COLO668 (cell line): ENCODE measurements at regions not wholly inside any gene's neighbourhood (a gene's known extent, or its start where the extent isn't known, plus 50 kb on each side); places are given as distances from the start of the nearest gene placed in this dataset.

Source experiments
- DNase-seq: peaks from one replicate; lab custom pipeline; 2025; ENCODE audit not compliant: unreplicated experiment; lab: John Stamatoyannopoulos, UW

DNA sequence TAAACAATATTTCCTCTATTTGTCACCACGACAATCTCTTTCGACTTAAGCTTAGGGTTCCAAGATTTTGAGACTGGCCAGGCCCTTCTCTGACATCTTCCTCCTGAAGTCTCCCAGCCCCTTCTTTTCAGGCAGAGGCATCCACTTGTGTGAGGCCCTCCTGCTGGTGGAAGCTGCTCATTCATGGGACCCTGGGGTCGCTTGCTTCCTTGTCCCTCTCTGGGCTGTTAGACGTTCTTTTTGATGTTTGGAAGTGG, 188.2 kb upstream of the APCDD1 start:
- no peak for DNase-seq

DNA sequence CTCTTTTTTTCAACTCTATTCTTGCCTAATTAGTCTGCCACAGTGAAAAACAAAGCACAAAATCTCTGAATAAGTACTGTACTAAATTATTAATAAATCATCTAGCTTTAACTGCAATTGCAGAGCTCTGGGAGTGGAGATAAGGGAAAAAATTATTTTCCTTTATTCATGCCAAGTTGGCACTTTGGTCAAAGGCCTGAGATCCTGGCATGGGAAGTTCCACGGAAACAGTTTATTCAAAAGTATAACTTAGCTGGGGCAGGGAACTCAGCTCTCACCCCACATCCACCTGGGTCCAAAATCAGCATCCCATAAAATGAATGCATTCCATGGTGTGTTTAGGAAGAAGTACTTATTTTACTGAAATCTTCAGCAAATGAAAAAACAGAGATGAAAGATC, 185.2 kb upstream of the APCDD1 start:
- no peak for DNase-seq

DNA sequence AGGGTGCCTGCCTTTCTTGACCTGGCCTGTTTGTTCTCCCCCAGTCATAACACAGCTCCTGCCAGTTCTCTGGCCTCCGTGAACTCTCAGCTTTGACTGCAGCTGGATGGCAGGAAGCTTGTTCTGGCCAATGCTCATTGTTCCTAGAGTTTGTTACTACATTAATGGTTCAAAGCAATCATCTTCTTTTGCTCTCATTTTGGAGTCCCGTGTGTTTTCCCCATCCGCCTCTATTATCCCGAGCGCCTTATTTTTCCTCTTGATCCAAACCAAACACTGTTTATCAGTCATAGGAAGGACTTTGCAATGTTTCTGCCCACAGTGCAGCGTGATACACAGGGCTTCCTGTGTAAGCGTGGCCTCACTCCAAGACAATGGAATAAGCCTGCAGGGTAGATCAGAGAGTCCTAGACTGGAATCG, 184.3 kb upstream of the APCDD1 start:
- no peak for DNase-seq

DNA sequence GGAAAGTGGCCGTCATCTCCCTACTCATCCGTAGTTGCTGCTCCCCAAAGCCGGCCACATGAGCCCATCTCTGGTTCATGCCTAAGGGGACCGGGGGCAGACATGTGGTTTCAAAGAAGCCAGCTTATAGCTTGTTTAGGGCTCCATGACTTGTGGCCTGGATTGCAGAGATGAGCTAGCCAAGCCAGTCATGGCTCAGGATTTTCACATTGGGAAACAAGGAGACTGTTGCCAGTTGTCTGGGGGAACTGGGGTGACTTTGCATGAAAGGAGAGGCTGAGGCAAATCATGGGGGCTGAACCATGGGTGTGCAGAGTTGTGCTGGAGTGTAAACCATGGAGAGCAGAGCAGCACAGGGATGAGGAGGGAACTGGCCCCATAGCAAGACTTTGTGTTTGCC, 183.0 kb upstream of the APCDD1 start:
- DNase-seq = no peak

DNA sequence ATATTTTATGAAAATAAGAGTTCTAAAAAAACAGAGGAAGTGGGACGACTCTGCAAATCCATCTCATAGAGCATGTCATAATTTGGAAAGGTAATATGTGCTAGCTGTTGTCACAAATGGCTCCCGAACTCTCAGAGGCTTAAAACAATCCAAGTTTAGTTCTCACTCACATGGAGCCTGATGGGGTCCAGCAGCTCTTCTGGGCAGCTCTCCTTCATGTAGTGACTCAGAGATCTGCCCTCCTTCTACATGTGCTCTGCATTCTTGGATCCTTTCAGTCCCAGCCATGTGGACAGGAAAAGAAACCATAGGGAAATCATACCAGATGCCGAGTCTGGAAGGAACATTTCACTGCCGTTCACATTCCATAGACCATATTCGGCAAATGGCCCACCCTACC, 180.1 kb upstream of the APCDD1 start:
- DNase-seq = no peak

DNA sequence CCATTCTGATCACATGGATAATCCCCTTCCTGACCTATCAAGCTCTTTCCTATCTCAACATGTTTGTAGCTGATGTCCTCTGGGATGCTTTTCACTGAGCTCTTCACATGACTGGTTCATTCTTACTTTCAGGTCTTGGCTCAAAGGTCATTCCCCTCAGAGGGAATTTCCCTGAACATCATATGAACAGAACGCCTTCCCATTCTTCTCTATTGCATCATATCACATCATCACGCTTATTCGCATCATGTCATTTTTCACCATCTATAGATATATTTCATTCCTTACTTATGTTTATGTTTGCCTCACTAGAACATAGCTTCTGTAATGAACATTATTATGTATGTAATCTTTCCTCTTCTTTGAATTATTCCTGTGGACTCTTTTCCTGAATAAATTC, 178.9 kb upstream of the APCDD1 start:
- no peak for DNase-seq

DNA sequence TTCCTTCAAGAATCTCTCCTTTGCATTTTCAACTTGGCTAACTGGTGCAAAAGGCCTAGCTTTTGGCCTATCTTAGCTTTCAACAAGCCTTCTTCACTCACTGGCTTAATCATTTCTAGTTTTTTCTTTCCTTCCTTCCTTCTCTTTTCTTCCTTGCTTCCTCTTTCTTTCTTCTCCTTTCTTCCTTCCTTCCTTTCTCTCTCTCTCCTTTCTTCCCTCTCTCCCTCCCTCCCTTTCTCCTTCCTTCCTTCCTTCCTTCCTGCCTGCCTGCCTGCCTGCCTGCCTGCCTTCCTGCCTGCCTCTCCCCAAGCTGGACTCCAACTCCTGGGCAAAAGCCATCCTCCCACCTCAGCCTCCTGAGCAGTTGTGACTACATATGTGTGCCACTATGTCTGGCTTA, 176.2 kb upstream of the APCDD1 start:
- DNase-seq = no peak

DNA sequence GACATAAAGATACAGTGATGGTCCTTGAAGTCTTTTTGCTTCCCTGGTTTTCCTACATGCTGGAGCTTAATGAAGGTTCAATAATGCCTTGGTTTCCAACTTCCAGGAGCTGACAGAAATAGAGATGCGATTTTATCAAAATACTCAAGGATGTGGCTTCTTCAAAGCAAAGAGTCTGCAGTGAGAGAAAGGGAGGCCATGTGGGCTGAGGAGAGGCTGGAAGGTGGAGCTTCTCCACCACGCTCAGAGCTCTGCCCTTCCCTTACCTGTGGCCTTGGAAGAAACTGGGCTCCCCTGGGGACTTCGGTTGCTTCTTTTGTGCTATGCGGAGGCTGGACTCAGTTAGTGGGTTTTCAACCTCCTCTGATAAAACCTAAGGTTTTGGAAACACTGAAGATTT, 175.0 kb upstream of the APCDD1 start:
- no peak for DNase-seq

DNA sequence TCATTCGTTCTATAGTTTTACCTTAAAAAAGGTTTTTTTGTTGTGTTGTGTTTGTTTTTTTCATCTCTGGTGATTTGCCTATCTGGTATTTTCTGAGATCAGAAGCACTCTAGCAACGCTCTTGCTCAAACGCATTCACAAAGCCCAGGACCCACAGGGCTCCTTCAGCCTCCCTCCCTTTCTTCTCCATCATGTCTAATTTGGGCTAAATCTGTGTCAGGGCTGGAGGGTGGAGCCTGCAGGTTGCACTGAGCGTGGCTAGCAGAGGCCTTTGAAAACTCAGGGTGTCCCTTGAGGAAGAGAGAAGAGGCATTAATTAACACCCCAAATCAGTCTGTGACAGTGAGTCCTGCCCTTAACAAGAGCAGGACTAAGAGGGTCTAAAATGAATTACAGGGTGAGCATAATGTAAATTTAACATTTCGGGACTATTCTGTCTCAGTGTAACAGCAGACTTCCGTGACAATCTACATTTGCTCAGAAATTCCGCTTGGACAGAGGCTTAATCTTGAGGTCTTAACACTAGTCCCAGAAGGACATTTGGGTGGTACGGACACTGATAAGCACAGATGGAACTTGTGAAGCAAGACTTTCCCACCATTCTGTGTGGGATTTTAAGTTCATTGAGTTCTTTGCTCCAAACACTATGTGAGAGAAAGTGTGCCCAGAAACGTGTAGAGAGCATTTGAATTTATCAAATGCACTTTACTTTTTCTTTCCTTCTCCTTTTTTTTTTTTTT, 174.4 kb upstream of the APCDD1 start:
- no peak for DNase-seq

DNA sequence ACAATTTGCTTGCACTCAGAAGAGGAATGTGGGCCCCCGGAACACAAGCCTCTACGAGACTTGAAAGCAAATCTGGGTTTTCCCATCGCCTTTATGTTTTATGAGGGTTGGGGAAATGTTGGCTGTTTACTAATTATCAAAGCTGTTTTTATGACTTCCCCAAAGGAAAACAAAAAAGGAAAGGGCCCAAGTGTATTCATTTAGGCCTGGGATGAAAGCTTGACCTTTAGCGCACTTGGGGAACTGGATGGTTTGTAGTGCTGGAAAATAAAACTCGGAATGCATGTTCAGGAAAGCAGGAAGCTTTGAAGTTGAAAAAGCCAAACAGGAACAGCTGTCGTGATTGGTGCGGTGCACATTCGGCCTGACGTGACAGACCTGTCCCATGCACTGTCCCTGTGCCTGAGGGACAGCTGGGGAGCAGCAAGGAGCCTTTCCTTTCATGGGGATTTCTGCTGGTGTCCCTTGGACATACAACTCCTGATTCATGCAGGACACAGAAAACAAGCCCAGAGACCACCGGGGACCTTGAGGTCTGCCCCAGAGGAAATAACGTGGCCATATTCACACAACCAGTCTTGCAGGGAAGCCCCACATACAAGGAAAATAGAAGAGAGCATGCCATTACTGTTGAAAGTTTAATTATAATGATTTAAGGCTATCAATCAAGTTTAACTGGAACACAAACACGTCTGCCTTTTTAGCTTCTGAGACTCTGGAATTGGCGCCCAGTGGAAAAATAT, 169.7 kb upstream of the APCDD1 start:
- DNase-seq = no peak

DNA sequence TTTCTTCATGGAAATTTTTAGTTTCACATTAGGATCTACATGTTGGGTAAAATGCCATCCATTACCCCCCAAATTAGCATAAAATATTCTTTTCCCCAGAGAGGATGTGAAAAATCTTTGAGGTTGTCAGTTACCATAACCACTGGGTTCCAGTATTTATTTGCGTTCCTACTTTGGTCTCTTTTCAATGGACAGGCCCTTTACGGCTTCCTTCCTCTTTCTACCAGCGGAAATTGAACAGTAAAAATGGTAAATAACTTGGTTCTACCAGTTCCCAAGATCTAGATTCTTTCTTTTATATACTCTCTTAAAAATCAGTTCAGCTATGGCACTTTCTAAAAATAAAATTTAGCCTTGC, 169.2 kb upstream of the APCDD1 start:
- no peak for DNase-seq

DNA sequence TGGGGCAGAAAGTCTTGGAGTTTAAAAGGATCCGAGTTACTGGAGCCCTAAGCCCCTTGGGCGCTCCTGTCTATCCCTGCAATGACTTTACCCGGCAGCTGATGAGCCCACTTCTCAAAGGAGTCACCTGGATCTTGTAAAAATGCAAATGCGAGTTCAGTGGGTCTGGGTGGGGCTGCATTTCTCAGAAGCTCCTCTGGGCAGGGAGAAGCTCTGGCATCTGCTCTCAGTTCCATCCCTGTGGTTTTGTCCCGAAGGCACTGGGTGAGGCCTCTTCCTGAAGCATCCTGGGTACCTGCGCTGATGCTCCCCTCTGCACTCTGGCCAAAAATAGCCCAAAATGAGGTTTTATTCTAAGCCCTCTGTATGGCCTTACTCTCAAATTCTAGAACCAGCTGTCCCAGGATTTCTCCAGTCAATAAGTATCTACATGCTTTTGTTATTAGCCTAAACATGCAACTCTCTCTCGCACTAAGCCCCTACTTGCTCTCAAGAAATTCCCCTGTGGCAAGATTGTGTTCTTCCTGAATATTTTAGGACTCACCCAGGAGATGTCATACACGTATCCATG, 167.8 kb upstream of the APCDD1 start:
- DNase-seq = no peak

DNA sequence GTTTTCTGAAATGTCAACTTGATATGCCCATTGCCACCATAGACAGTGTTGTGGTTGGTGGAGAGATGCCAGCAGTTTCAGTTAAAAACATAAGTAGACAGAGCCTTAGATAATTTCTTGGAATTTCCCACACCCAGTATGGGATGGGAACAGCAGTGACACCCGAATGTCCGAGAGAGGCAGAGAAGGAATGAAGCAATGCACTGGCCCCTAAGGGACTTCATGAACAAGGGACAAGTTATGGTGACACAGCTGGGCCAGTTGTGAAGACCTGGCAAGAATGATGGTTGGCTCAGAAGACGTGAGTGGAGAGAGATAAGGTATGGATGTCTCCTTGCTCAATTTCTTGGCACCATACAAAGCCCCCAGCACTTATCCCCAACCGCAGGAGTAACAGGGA, 165.2 kb upstream of the APCDD1 start:
- DNase-seq = no peak

DNA sequence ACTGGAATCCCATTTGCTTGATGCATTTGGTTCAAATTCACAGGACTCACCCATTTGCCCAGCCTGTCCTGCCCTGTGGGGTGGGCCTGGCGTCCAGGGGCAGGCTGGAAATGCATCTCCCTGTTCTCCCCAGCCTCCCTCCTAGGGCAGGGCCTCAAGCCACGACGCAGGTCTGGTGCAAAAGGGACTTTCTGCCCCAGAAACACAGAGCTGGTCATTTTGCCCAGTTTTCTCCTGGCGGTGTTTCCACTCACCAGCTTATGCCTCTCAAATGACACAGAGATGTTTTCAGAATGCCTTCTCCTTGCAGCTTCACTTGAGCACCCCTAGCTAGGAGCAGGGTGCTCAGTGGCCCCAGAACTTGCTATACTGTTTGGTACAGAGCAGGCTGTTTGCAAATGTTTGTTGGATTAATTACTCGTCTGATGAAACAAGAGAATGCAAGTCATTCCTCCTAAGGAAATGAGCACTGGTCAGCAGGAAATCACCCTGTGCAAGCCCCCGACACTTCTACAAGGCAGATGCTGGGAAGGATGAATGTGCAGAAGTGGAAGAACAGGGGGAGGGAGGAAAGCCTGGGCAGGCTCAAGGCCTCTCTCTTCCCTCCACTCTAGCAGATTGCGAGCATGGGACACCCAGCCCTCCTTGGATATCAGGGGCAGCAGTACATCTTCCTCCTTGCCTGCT, 164.3 kb upstream of the APCDD1 start:
- DNase-seq = no peak

DNA sequence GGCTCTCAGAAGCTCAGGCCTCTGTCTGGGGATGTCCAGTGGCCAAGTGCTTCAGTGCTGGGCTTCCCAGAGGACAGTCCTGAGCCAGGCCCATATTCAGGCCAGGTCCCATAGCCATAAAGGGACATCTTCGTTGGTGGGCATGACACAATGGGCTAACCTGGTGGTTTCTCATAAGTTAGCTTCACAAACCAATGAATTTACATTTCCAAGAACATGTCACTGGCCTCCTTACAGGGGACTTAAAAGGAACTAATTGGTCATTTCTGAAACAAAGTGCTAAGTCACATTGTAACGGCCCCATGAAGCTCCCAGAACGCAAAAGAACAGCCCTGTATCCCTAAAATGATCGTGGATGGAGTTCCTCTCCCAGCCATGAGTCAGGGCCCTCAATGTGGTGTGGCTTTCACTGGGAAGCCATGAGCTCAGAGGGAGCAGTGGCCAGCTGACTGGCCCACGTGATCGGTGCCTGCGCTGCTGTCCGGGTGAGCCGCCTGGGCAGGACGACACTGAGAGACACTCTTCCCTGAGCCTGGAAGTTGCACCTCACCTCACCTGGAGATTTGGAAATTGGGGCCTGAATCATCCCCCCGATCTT, 163.7 kb upstream of the APCDD1 start:
- no peak for DNase-seq

DNA sequence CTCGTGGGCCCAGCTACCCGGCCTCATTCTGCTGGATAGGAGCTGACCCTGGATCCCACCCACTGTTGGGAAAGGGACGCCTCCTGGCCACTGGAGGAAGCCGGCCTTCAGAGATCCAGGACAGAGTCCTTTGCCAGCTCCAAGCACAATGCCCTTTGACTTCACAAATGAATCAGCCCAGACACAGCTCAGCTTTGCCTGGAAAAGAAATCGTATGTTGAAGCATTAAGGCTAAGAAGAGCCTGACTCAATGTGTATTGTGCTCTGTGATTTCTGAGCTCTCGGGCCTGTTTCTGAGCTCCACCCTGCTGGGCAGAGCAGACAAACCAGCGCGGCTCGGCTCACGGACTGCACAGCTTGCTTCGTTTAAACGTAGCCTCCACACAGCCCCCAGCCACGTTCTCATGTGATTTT, 162.9 kb upstream of the APCDD1 start:
- DNase-seq = no peak

DNA sequence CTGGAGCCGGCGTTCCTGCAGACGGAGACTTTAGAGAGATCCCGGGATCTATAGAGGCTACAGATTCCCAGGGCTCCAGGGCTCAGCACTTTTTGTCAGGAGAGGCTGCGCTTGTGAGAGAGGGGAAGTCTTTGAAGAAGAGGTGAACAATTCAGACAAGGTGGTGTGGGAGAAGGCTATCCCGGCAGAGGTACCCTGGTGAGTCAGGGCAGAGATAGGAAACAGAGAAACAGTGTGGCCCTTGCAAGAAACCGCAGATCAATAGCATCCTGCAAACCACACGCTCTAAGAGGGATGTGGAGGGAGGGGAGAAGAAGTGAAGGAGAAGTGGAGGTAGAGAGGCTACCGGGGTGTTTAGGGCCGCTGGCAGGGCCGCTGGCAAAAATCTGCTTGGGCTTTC, 160.5 kb upstream of the APCDD1 start:
- DNase-seq = no peak

DNA sequence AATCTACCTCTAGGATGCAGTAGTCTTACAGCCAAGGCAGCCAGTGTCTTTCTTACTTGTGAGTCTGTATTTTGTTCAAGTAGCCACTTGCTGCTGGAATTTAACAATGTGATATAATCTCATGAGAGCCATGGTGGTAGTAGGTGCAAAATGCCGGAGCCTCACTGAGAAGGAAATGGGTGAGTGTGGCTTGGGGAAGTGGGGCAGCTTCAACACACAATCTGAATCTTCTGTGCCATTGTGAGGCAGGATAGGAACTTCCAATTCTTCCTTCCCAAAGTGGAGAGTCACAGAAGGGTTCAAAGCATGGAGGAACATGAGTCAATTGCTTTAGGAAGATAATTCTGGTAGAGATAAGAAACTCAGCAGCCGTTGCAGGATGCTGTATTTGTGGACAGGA, 158.7 kb upstream of the APCDD1 start:
- no peak for DNase-seq

DNA sequence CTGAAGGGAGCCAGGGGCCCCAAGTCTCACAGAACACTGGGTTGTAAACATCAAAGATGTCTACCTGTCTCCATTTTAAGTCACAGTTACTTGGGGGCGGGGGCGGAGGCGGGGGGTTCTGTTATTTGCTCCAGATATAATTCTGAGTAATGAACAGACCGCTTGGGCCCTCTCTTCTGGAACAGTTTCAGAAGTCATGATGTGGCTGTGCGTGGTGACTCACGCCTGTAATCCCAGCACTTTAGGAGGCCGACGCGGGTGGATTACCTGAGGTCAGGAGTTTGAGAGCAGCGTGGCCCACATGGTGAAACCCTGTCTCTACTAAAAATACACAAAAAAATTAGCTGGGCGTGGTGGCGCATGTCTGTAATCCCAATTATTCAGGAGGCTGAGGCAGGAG, 157.9 kb upstream of the APCDD1 start:
- no peak for DNase-seq

DNA sequence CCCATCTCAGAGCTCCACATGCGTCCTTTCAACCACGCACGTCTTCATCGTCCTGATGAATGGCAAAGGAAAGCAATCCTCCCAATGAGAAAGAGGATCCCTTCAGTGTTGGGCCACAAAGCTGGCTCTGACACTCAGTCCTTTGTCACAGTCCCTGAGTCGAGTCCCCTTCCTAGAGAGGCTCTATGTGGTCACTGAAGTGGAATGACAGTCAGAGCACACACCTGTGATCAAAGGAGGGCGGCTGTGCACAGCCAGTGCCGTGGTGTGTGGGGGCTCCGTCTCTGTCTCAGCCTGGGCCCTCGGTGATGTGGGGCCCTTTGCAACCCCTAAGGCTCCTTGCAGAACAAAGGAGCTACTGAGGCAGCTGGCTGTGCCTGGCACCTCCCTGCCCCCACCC, 157.3 kb upstream of the APCDD1 start:
- no peak for DNase-seq

DNA sequence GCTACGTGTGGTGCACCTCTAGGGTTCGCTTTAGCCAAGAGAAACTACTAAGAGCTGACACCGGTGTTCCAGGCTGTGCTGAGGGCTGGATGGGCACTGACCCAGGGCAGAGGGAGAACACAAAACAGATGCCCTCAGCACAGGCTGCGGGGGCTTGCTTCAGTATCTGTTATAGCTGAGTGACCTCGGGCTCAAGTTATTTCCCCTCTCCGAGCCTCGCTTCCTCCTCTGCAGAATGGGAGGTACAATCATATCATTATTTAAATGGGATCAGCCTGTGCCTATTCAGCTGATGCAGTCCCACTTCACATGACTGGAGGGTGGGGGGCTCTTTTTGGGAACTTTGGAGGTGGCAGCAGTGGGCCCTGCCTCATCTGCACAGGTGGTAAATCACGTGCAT, 156.1 kb upstream of the APCDD1 start:
- no peak for DNase-seq

DNA sequence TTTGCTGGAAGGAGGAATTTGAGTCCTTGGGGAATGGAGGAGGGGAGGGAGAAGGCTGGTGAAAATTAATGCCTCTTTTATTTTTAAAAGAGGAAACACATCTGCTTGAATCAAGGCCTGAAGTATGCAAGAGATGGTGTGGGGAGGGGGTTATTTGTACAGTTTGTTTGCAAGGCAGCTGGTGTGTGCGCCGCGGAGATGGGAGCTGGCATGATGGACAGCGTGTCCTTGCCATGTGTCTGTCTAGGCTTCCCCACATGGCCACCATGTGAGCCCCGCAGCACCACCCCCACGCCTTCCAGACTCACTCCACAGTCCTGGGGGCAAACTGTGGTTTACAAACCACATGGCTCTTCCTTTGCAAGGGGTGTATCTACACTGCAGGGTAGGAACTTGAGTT, 154.8 kb upstream of the APCDD1 start:
- DNase-seq = no peak
